ENCODE measurements at regions not wholly inside any gene's neighbourhood (a gene's known extent, or its start where the extent isn't known, plus 50 kb on each side); places are given as distances from the start of the nearest gene placed in this dataset.

DNA sequence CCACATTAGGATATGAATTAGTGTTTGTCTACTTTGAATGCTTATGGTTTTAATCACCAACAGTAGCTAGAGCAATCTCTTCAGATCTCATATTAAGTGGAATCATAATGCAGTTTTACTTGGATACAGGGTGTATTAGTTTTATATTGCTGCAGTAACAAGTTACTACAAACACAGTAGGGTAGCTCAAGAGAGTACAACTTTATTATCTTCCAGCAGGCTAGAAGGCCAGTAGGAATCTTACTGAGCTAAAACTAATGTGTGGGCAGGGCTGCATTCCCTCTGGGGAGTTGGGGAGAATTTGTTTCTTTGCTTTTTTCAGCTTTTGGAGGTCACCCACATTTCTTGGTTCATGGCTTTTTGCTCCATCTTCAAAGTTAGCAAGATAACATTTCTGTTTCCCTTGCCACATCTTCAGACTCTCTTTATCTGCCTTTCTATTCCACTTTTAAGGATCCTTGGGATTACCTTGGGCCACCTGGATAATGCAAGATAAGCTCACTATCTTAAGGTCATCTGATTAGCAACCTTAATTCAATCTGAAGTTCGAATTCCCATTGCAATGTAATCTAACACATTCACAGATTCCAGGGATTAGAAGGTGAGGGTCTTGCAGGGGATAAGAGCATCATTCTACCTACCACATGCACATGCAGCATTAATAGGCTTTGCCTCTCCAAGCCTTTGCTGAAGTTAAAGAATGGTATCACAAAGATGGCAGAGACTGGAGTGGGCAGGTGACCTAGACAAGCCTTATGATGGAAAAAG, 134.1 kb upstream of the SLC10A2 start:
- Histone ChIP-seq H3K36me3 (ENCODE audit: insufficient read depth, insufficient read length, low read length) (no peaks in the 10 kb centered on the region), H3K4me1 (ENCODE audit: insufficient read depth, insufficient read length) (no peaks in the 10 kb centered on the region), H3K27me3 (ENCODE audit: insufficient read depth, insufficient read length) (no peaks in the 10 kb centered on the region), H3K4me3 (ENCODE audit: insufficient read length, low read depth) (no peak overlapping the region), H3K9ac (ENCODE audit: insufficient read length, low read depth) (no peak overlapping the region), H3K9me3 (ENCODE audit: insufficient read depth, low read length) (no peaks in the 10 kb centered on the region; the same call in 1 of the 2 replicates)
- no peak for DNase-seq (ENCODE audit: low read depth, low spot score)
- TF ChIP-seq YY1 (IDR thresholded peaks at IDR 0.05; ENCODE audit: insufficient read depth, insufficient read length) (no peak), ZNF274 (IDR thresholded peaks at IDR 0.05; ENCODE audit: low read depth, low read length) (no peak), SUZ12 (IDR thresholded peaks at IDR 0.05; ENCODE audit: extremely low read depth, insufficient read depth, insufficient read length) (no peak)

DNA sequence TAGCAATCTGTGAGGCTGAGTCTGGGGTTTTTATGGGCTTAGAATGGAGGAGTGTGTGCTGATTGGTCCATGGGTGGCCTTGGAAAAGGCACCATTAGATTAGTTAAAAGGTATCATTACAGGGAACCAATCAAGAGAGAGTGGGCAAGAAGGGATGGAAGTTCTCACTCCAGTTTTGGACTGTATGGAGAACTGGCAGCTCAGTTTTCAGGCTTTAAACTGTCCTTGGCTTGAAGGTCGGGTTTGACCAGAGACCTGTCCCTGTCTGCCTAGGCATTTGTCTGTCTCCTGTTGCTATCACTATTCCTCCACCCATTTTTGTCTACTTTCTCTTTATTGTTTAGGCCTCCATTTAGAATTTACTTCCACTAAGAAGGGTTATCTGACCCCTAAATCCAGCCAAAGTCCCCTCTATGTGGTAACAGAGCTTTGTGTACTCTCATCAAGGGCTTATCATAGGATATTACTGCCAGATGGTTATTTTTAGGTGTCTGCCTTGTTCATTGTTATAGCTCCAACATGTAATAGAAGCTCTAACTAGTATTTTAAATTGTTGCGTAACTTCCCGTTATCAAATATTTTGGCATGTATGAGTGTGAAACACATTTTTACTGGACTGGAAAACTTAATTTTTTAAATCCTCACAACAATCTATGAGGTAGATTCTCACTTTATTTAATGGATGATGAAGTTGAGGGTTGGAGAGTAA, 133.3 kb upstream of the SLC10A2 start:
- Histone ChIP-seq H3K36me3 (ENCODE audit: insufficient read depth, insufficient read length, low read length) (no peaks in the 10 kb centered on the region), H3K27me3 (ENCODE audit: insufficient read depth, insufficient read length) (no peaks in the 10 kb centered on the region), H3K9ac (ENCODE audit: insufficient read length, low read depth) (no peak overlapping the region), H3K9me3 (ENCODE audit: insufficient read depth, low read length) (no peaks in the 10 kb centered on the region; the same call in 1 of the 2 replicates), H3K4me1 (ENCODE audit: insufficient read depth, insufficient read length) (no peaks in the 10 kb centered on the region), H3K4me3 (ENCODE audit: insufficient read length, low read depth) (no peak overlapping the region)
- no peak for DNase-seq (ENCODE audit: low read depth, low spot score)
- TF ChIP-seq SUZ12 (IDR thresholded peaks at IDR 0.05; ENCODE audit: extremely low read depth, insufficient read depth, insufficient read length) (no peak), ZNF274 (IDR thresholded peaks at IDR 0.05; ENCODE audit: low read depth, low read length) (no peak), YY1 (IDR thresholded peaks at IDR 0.05; ENCODE audit: insufficient read depth, insufficient read length) (no peak)

DNA sequence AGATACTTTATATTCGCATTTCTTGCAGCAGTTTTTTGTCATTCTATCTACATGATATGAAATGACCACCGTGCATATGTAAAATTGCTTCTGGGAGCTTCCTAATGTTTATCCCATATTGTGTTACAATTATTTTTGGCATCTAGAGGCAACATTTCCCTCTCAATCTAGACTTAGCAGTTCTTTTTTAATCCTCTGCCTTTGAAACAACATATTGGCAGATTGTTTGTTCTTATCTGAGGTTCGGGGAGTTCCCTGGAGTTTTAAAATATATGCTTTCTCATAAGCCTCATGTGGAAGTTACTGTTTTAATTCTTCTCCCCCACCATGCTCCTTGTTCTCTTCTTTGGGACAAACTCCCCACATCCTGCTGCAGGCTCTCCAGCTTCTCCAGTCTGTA, 130.1 kb upstream of the SLC10A2 start:
- Histone ChIP-seq H3K9ac (ENCODE audit: insufficient read length, low read depth) (no peak overlapping the region), H3K27me3 (ENCODE audit: insufficient read depth, insufficient read length) (no peaks in the 10 kb centered on the region), H3K4me1 (ENCODE audit: insufficient read depth, insufficient read length) (no peaks in the 10 kb centered on the region), H3K36me3 (ENCODE audit: insufficient read depth, insufficient read length, low read length) (no peaks in the 10 kb centered on the region), H3K9me3 (ENCODE audit: insufficient read depth, low read length) (no peaks in the 10 kb centered on the region; the same call in 1 of the 2 replicates), H3K4me3 (ENCODE audit: insufficient read length, low read depth) (no peak overlapping the region)
- no peak for DNase-seq (ENCODE audit: low read depth, low spot score)
- TF ChIP-seq YY1 (IDR thresholded peaks at IDR 0.05; ENCODE audit: insufficient read depth, insufficient read length) (no peak), SUZ12 (IDR thresholded peaks at IDR 0.05; ENCODE audit: extremely low read depth, insufficient read depth, insufficient read length) (no peak), ZNF274 (IDR thresholded peaks at IDR 0.05; ENCODE audit: low read depth, low read length) (no peak)

DNA sequence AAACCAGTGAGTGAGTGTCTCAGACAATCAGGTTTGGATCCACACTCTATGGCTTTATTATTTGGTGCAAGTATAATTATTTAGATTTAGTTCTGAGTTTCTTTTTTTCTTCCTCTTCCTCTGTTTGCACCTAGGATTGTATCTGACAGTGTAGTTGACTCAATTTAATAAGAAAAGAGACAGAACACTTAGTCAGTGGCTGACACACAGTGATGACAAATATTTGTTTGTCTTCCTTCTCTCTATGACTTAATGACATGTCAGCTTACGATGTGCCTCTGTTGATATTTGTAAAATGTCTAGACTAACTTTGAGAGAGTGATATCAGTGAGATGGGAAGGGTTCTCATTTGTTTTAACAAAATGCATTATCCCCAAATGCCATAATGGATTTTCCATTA, 129.5 kb upstream of the SLC10A2 start:
- DNase-seq (ENCODE audit: low read depth, low spot score), result no peak
- Histone ChIP-seq H3K27me3 (ENCODE audit: insufficient read depth, insufficient read length) (no peaks in the 10 kb centered on the region), H3K36me3 (ENCODE audit: insufficient read depth, insufficient read length, low read length) (no peaks in the 10 kb centered on the region), H3K9ac (ENCODE audit: insufficient read length, low read depth) (no peak overlapping the region), H3K4me1 (ENCODE audit: insufficient read depth, insufficient read length) (no peaks in the 10 kb centered on the region), H3K4me3 (ENCODE audit: insufficient read length, low read depth) (no peak overlapping the region), H3K9me3 (ENCODE audit: insufficient read depth, low read length) (no peaks in the 10 kb centered on the region; the same call in 1 of the 2 replicates)
- no peak for TF ChIP-seq YY1 (IDR thresholded peaks at IDR 0.05; ENCODE audit: insufficient read depth, insufficient read length)
- TF ChIP-seq SUZ12 (IDR thresholded peaks at IDR 0.05; ENCODE audit: extremely low read depth, insufficient read depth, insufficient read length), result no peak
- TF ChIP-seq ZNF274 (IDR thresholded peaks at IDR 0.05; ENCODE audit: low read depth, low read length), result no peak

DNA sequence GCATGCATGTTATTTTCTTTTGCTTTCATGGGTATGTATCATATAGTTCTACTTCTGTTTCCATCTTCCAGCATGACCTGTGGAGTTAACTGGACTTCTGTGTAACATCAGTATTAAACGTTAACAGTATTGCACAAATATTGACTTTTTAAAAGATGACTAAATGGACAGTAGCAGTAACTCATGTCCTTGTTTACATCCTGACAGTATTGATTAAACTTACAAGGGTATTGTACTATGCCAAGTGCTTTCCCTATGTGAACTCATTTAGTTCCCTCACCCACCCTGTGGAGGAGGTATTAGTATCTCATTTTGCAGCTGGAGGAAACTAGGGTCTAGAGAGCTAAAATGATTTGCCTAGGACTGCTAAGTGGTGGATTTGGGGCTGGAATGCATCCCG, 128.7 kb upstream of the SLC10A2 start:
- no peaks in the 10 kb centered on the region for H3K27me3 ChIP-seq (ENCODE audit: insufficient read depth, insufficient read length)
- H3K4me3 ChIP-seq (ENCODE audit: insufficient read length, low read depth), result no peak overlapping the region
- no peak for TF ChIP-seq ZNF274 (IDR thresholded peaks at IDR 0.05; ENCODE audit: low read depth, low read length)
- TF ChIP-seq YY1 (IDR thresholded peaks at IDR 0.05; ENCODE audit: insufficient read depth, insufficient read length), result no peak
- TF ChIP-seq SUZ12 (IDR thresholded peaks at IDR 0.05; ENCODE audit: extremely low read depth, insufficient read depth, insufficient read length), result no peak
- no peaks in the 10 kb centered on the region for H3K4me1 ChIP-seq (ENCODE audit: insufficient read depth, insufficient read length)
- no peak for DNase-seq (ENCODE audit: low read depth, low spot score)
- H3K36me3 ChIP-seq (ENCODE audit: insufficient read depth, insufficient read length, low read length), result no peaks in the 10 kb centered on the region
- no peaks in the 10 kb centered on the region; the same call in 1 of the 2 replicates for H3K9me3 ChIP-seq (ENCODE audit: insufficient read depth, low read length)
- H3K9ac ChIP-seq (ENCODE audit: insufficient read length, low read depth), result no peak overlapping the region

DNA sequence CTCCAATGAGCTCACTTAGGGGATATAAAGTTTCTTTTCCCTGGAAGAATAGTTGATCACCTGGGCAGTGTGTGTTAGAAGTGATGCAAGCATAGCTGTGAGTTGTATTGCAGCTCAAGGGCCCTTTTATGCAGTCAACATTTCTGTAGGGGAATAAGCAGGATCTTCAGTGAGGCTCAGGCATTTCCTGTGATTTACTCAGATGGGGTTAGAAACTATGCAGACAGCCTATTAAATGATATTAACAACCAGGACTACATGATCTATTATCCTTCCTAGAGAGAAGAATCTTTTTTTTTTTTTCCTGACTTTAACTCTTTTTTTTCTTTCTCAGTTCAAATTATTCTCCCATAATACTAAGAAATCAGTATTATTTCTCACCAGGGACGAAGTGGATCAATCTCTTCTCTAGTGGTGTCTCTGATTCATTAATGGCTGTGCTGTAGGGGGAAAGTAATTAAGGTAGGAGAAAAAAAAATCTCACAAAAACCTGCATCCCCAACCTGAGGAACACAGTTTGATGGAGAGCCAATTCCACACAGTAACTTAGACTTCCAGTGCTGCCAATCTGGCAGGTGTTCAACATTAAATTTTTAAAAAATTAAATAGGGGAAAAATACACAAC, 126.4 kb upstream of the SLC10A2 start:
- TF ChIP-seq YY1 (IDR thresholded peaks at IDR 0.05; ENCODE audit: insufficient read depth, insufficient read length) (no peak), ZNF274 (IDR thresholded peaks at IDR 0.05; ENCODE audit: low read depth, low read length) (no peak), SUZ12 (IDR thresholded peaks at IDR 0.05; ENCODE audit: extremely low read depth, insufficient read depth, insufficient read length) (no peak)
- H3K4me1 ChIP-seq (ENCODE audit: insufficient read depth, insufficient read length), result no peaks in the 10 kb centered on the region
- H3K4me3 ChIP-seq (ENCODE audit: insufficient read length, low read depth), result no peak overlapping the region
- no peak for DNase-seq (ENCODE audit: low read depth, low spot score)
- no peaks in the 10 kb centered on the region for H3K27me3 ChIP-seq (ENCODE audit: insufficient read depth, insufficient read length)
- H3K9ac ChIP-seq (ENCODE audit: insufficient read length, low read depth), result no peak overlapping the region
- no peaks in the 10 kb centered on the region for H3K36me3 ChIP-seq (ENCODE audit: insufficient read depth, insufficient read length, low read length)
- no peaks in the 10 kb centered on the region for H3K9me3 ChIP-seq (ENCODE audit: insufficient read depth, low read length)

DNA sequence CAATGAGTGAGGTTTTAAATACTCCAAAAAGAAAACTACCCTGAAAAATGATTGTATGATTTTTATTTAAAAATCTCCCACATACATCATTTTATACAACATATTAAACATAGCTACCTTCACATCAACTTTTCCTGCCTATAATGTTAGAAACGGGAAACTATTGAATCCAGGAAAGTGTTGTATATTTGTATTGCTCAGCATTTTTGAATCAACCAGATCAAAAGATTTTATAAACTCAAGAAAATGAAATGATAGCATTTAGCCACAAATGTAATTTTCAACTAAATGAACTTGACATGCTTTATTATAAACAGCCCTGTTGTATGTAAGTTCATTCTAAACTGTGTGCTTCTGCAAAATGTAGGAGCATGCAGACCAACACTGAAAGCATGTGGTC, 124.6 kb upstream of the SLC10A2 start:
- H3K4me1 ChIP-seq (ENCODE audit: insufficient read depth, insufficient read length), result no peaks in the 10 kb centered on the region
- no peak for DNase-seq (ENCODE audit: low read depth, low spot score)
- no peak overlapping the region for H3K9ac ChIP-seq (ENCODE audit: insufficient read length, low read depth)
- TF ChIP-seq SUZ12 (IDR thresholded peaks at IDR 0.05; ENCODE audit: extremely low read depth, insufficient read depth, insufficient read length), result no peak
- no peak for TF ChIP-seq YY1 (IDR thresholded peaks at IDR 0.05; ENCODE audit: insufficient read depth, insufficient read length)
- no peak overlapping the region for H3K4me3 ChIP-seq (ENCODE audit: insufficient read length, low read depth)
- no peaks in the 10 kb centered on the region for H3K36me3 ChIP-seq (ENCODE audit: insufficient read depth, insufficient read length, low read length)
- H3K27me3 ChIP-seq (ENCODE audit: insufficient read depth, insufficient read length), result no peaks in the 10 kb centered on the region
- no peaks in the 10 kb centered on the region for H3K9me3 ChIP-seq (ENCODE audit: insufficient read depth, low read length)
